Caco-2 (cell line): ENCODE measurements at regions not wholly inside any gene's neighbourhood (a gene's known extent, or its start where the extent isn't known, plus 50 kb on each side); places are given as distances from the start of the nearest gene placed in this dataset.

ENCODE experiments used
- BruUV-seq: library from RNA; stranded (reverse); fragments of 400-500 nt; replicated peaks from 2 replicates; lab custom pipeline; 2021; lab: Mats Ljungman, UMichigan
- CTCF ChIA-PET: fragments of 300-600 bp; sonication (Branson Sonifier 250); formaldehyde crosslinking; loops from one replicate; lab custom pipeline; 2022; ENCODE audit warnings: antibody characterized with exemption; lab: Charles Lee
- POLR2A ChIA-PET: fragments of 300-600 bp; sonication (Branson Sonifier 250); formaldehyde crosslinking; loops from one replicate; lab custom pipeline; 2022; ENCODE audit warnings: antibody characterized with exemption; lab: Charles Lee
- DNase-seq, 2 experiments: peaks; one replicate each; pipeline versions ENCODE4 v3.0.0 to v3.0.0-alpha.2; 2020 to 2022
- H3K27me3 ChIP-seq: replicated peaks from 2 replicates; pipeline ENCODE4 v1.6.0; 2011; ENCODE audit warnings: low read length; ENCODE audit not compliant: control insufficient read depth, insufficient read depth
- H3K36me3 ChIP-seq: 2 replicates; pipeline ENCODE4 v1.5.1; 2011; ENCODE audit warnings: low read length; ENCODE audit not compliant: control insufficient read depth, insufficient read depth
- H3K4me1 ChIP-seq: fragments of 250-450 bp; sonication (Bioruptor Pico); 2 replicates; pipeline ENCODE4 v1.5.1; 2020; ENCODE audit warnings: mild to moderate bottlenecking
- H3K4me3 ChIP-seq: 2 replicates; pipeline ENCODE4 v1.5.1; 2011; ENCODE audit warnings: low read depth, mild to moderate bottlenecking, control low read depth, low read length
- H3K9me3 ChIP-seq: fragments of 250-450 bp; sonication (Bioruptor Pico); 2 replicates; pipeline ENCODE4 v1.5.1; 2020; ENCODE audit warnings: mild to moderate bottlenecking, moderate library complexity
- H3K27ac Mint-ChIP-seq: one replicate; pipeline ENCODE4 v1.8.0; 2022; ENCODE audit warnings: mixed read lengths; ENCODE audit not compliant: unreplicated experiment
- H3K27me3 Mint-ChIP-seq: one replicate; pipeline ENCODE4 v1.8.0; 2022; ENCODE audit warnings: mixed read lengths; ENCODE audit not compliant: insufficient read depth, unreplicated experiment
- H3K36me3 Mint-ChIP-seq: one replicate; pipeline ENCODE4 v1.8.0; 2022; ENCODE audit warnings: mild to moderate bottlenecking, mixed read lengths; ENCODE audit not compliant: insufficient read depth, unreplicated experiment
- H3K4me1 Mint-ChIP-seq: one replicate; pipeline ENCODE4 v1.8.0; 2022; ENCODE audit warnings: low read depth, mixed read lengths; ENCODE audit not compliant: unreplicated experiment
- H3K4me3 Mint-ChIP-seq: one replicate; pipeline ENCODE4 v1.8.0; 2022; ENCODE audit warnings: mild to moderate bottlenecking, moderate library complexity, mixed read lengths; ENCODE audit not compliant: unreplicated experiment
- H3K9me3 Mint-ChIP-seq: one replicate; pipeline ENCODE4 v1.8.0; 2022; ENCODE audit warnings: mixed read lengths; ENCODE audit not compliant: unreplicated experiment
- intact Hi-C: fragments of 100-400 bp; cut with micrococcal nuclease; formaldehyde crosslinking; loops from one replicate; pipeline ENCODE4 v1.10.0; 2022; ENCODE audit not compliant: unreplicated experiment
- TF ChIP-seq, protein P1 (sequence below), 2 experiments: fragments of 200-600 bp in 1 of 2; IDR thresholded peaks; 1 replicate in 1 of 2; 2 replicates in 1 of 2; pipeline versions ENCODE4 v1.5.1 to v1.8.0; 2011 to 2022; ENCODE audit warnings: antibody characterized with exemption in 1 of 2, control low read depth in 1 of 2, inconsistent platforms in 1 of 2, low read depth in 1 of 2, low read length in 1 of 2, mild to moderate bottlenecking in 1 of 2, moderate library complexity in 1 of 2; ENCODE audit not compliant: insufficient read depth in 1 of 2, severe bottlenecking in 1 of 2, unreplicated experiment in 1 of 2

DNA sequence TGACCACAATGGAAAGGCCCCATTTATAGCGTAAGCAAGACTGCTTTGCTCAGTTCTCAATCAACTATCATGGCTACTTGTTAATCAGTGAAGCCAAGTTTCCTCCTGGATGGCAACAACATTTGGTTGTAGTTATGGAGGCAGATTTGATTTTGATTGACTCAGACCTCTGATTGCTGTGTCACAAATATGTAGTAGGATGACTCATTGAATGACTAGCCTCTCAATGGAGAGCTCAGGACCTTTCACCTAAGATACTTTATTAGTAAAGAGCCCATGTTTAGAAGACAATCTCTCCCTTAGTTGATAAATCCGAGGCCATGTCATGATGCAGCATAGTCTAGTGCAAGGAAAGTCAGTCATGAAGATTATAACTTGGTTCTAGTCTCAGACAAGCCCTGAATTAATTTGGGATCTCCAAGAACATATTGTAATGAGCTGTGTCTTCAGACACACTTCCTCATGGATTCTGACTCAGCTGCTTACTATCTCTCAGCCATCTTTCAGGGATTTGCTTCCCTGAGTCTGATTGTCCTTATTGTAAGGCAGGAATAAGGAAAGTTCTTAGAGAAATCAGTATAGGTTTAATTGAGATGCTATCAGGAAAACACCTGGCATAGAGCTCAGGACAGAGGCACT is 397.4 kb upstream of the TMCO5A start:
- Histone ChIP-seq H3K4me1 (no peaks in the 10 kb centered on the region), H3K36me3 (no peaks in the 10 kb centered on the region), H3K27me3 (no peaks in the 10 kb centered on the region), H3K9me3 (no peaks in the 10 kb centered on the region), H3K4me3 (no peak overlapping the region)
- TF ChIP-seq, protein P1, sequence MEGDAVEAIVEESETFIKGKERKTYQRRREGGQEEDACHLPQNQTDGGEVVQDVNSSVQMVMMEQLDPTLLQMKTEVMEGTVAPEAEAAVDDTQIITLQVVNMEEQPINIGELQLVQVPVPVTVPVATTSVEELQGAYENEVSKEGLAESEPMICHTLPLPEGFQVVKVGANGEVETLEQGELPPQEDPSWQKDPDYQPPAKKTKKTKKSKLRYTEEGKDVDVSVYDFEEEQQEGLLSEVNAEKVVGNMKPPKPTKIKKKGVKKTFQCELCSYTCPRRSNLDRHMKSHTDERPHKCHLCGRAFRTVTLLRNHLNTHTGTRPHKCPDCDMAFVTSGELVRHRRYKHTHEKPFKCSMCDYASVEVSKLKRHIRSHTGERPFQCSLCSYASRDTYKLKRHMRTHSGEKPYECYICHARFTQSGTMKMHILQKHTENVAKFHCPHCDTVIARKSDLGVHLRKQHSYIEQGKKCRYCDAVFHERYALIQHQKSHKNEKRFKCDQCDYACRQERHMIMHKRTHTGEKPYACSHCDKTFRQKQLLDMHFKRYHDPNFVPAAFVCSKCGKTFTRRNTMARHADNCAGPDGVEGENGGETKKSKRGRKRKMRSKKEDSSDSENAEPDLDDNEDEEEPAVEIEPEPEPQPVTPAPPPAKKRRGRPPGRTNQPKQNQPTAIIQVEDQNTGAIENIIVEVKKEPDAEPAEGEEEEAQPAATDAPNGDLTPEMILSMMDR (IDR thresholded peaks at IDR 0.05; ENCODE audit: insufficient read depth in 1 of 2, low read depth in 1 of 2, low read length in 1 of 2, severe bottlenecking in 1 of 2, unreplicated experiment in 1 of 2), result no peak
- no peak for DNase-seq
- H3K4me1 Mint-ChIP-seq, result no peaks in the 10 kb centered on the region
- no peak overlapping the region for H3K4me3 Mint-ChIP-seq
- H3K27me3 Mint-ChIP-seq, result peaks cover 6% of the 10 kb centered on the region
- H3K27ac Mint-ChIP-seq, result no peak overlapping the region
- BruUV-seq, result no TSS peak
- H3K9me3 Mint-ChIP-seq, result peaks cover 10% of the 10 kb centered on the region
- CTCF ChIA-PET, result no interaction called here
- intact Hi-C loops, result no loop called here
- H3K36me3 Mint-ChIP-seq, result no peaks in the 10 kb centered on the region
- POLR2A ChIA-PET, result no interaction called here

DNA sequence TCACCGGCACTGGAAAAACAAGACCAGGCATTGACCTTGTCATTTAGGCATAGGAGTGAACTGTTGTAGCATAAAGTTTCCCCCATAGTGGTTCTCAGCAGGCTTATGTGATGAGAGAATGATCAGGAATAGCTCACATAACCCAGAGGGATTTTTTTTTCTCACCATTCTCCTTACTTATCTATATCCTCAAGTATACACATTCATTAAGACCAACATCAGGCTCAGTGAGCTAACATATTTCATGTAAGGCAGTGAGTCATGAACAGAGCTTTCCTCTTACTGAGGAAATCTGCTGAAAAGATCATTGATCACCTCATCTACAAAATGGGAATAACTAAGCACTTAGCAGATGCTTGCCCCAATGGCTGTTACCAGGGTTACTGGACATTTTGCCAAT is 396.6 kb upstream of the TMCO5A start:
- H3K4me1 ChIP-seq, result no peaks in the 10 kb centered on the region
- Mint-ChIP-seq H3K4me1 (no peaks in the 10 kb centered on the region), H3K9me3 (peaks cover 10% of the 10 kb centered on the region), H3K36me3 (no peaks in the 10 kb centered on the region), H3K27ac (no peak overlapping the region), H3K27me3 (peaks cover 7% of the 10 kb centered on the region), H3K4me3 (no peak overlapping the region)
- no peak for DNase-seq
- no peaks in the 10 kb centered on the region for H3K36me3 ChIP-seq
- no peaks in the 10 kb centered on the region for H3K9me3 ChIP-seq
- H3K27me3 ChIP-seq, result no peaks in the 10 kb centered on the region
- no peak overlapping the region for H3K4me3 ChIP-seq
- intact Hi-C loops, result no loop called here
- TF ChIP-seq, protein P1 (IDR thresholded peaks at IDR 0.05; ENCODE audit: insufficient read depth in 1 of 2, low read depth in 1 of 2, low read length in 1 of 2, severe bottlenecking in 1 of 2, unreplicated experiment in 1 of 2), result no peak
- POLR2A ChIA-PET, result no interaction called here
- CTCF ChIA-PET, result no interaction called here
- no TSS peak for BruUV-seq

DNA sequence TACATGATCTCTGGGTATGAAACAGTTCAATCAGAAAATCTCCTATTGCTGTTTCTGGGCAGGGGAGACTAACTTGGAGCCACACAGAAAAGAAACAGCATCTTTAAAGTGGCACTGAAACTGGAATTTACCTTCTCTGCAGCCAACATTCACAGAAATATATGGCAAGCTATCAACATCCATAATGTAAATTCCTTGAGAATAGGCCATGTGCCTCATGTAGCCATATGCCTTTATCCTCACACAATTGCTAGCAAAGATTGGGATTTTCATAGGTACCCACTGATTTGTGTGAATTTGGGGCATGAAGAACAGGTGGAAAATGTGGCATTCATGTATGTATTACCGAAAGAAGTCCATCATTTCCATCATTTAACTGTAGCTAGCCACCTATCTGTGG is 386.3 kb upstream of the TMCO5A start:
- TF ChIP-seq, protein P1 (IDR thresholded peaks at IDR 0.05; ENCODE audit: insufficient read depth in 1 of 2, low read depth in 1 of 2, low read length in 1 of 2, severe bottlenecking in 1 of 2, unreplicated experiment in 1 of 2), result no peak
- no peaks in the 10 kb centered on the region; the same call in 1 of the 2 replicates for H3K27me3 ChIP-seq

More for the DNA sequence above, 386.3 kb upstream of the TMCO5A start:
- no peak overlapping the region for H3K27ac Mint-ChIP-seq
- intact Hi-C loops, result no loop called here
- H3K9me3 Mint-ChIP-seq, result no peaks in the 10 kb centered on the region
- ChIA-PET POLR2A (no interaction called here), CTCF (no interaction called here)
- Histone ChIP-seq H3K4me1 (no peaks in the 10 kb centered on the region), H3K36me3 (no peaks in the 10 kb centered on the region), H3K4me3 (no peak overlapping the region), H3K9me3 (no peaks in the 10 kb centered on the region)
- no peak for DNase-seq
- H3K4me1 Mint-ChIP-seq, result no peaks in the 10 kb centered on the region
- BruUV-seq, result no TSS peak
- H3K27me3 Mint-ChIP-seq, result no peaks in the 10 kb centered on the region
- no peak overlapping the region for H3K4me3 Mint-ChIP-seq
- no peaks in the 10 kb centered on the region for H3K36me3 Mint-ChIP-seq
